WTC11 (cell line): ENCODE measurements at regions not wholly inside any gene's neighbourhood (a gene's known extent, or its start where the extent isn't known, plus 50 kb on each side); places are given as distances from the start of the nearest gene placed in this dataset.
"Not testable (repeated sequence)": the region's sequence is repeated elsewhere in the genome, so short reads cannot be mapped to it uniquely, and the experiment has no call there.

Experiments used
- ATAC-seq: fragments of 200-7000 bp; cut with Tn5 transposase; 2 replicates; pipeline ENCODE4 v1.10.0; 2021; ENCODE audit warnings: mild to moderate bottlenecking, moderate library complexity
- CTCF ChIA-PET: fragments of 300-600 bp; sonication (Branson Sonifier 250); formaldehyde crosslinking; loops from one replicate; lab custom pipeline; 2021; ENCODE audit warnings: antibody characterized with exemption; lab: Charles Lee
- POLR2A ChIA-PET: fragments of 350-600 bp; sonication (Branson Sonifier 250); formaldehyde crosslinking; loops from one replicate; lab custom pipeline; 2021; ENCODE audit warnings: antibody characterized with exemption; lab: Charles Lee
- DNase-seq: peaks from one replicate; pipeline ENCODE4 v3.0.0; 2021; ENCODE audit warnings: low spot score
- H3K27ac Mint-ChIP-seq: 2 replicates; pipeline ENCODE4 v1.8.0; 2021; ENCODE audit warnings: mixed read lengths
- H3K27me3 Mint-ChIP-seq: 2 replicates; pipeline ENCODE4 v1.8.0; 2021; ENCODE audit warnings: low read depth, mild to moderate bottlenecking, moderate library complexity, mixed read lengths
- H3K36me3 Mint-ChIP-seq: 2 replicates; pipeline ENCODE4 v1.8.0; 2021; ENCODE audit warnings: mixed read lengths
- H3K4me1 Mint-ChIP-seq: 2 replicates; pipeline ENCODE4 v1.8.0; 2022; ENCODE audit warnings: mixed read lengths
- H3K4me3 Mint-ChIP-seq: 2 replicates; pipeline ENCODE4 v1.8.0; 2021; ENCODE audit warnings: mild to moderate bottlenecking, moderate library complexity, mixed read lengths
- H3K9me3 Mint-ChIP-seq: 2 replicates; pipeline ENCODE4 v1.8.0; 2021; ENCODE audit warnings: mixed read lengths
- ATF2 ChIP-seq: sonication (generic); formaldehyde crosslinking; IDR thresholded peaks from 2 replicates; pipeline ENCODE4 v1.8.1; 2022; ENCODE audit warnings: low read depth, missing genetic modification reagents, borderline replicate concordance
- ATF3 ChIP-seq: sonication (generic); formaldehyde crosslinking; conservative IDR thresholded peaks from 2 replicates; pipeline ENCODE4 v1.8.1; 2022; ENCODE audit warnings: mild to moderate bottlenecking, missing genetic modification reagents
- CDX4 ChIP-seq: fragments of 250-450 bp; sonication (Bioruptor Pico); IDR thresholded peaks from 2 replicates; pipeline ENCODE4 v1.9.0; 2021; ENCODE audit warnings: moderate library complexity, mild to moderate bottlenecking, inconsistent platforms, borderline replicate concordance
- CREB1 ChIP-seq: sonication (generic); formaldehyde crosslinking; IDR thresholded peaks from 2 replicates; pipeline ENCODE4 v1.8.0; 2023; ENCODE audit warnings: mild to moderate bottlenecking, missing genetic modification reagents
- EMX1 ChIP-seq: fragments of 250-450 bp; sonication (Bioruptor Pico); IDR thresholded peaks from 2 replicates; pipeline ENCODE4 v1.8.0; 2021; ENCODE audit warnings: mild to moderate bottlenecking
- ESRRA ChIP-seq: sonication (generic); formaldehyde crosslinking; IDR thresholded peaks from 2 replicates; pipeline ENCODE4 v1.8.1; 2022; ENCODE audit warnings: mild to moderate bottlenecking, missing genetic modification reagents, borderline replicate concordance
- ETV6 ChIP-seq: sonication (generic); formaldehyde crosslinking; IDR thresholded peaks from 2 replicates; pipeline ENCODE4 v1.8.1; 2022; ENCODE audit warnings: mild to moderate bottlenecking, missing genetic modification reagents
- FOXP1 ChIP-seq: sonication (generic); formaldehyde crosslinking; IDR thresholded peaks from 2 replicates; pipeline ENCODE4 v1.8.0; 2022; ENCODE audit warnings: missing genetic modification reagents, mild to moderate bottlenecking, moderate library complexity, borderline replicate concordance
- HMGA2 ChIP-seq: fragments of 250-450 bp; sonication (Bioruptor Pico); IDR thresholded peaks from 2 replicates; pipeline ENCODE4 v1.4.0; 2021; ENCODE audit warnings: mild to moderate bottlenecking, moderate library complexity
- KAT7 ChIP-seq: sonication (generic); formaldehyde crosslinking; IDR thresholded peaks from 2 replicates; pipeline ENCODE4 v1.8.1; 2023; ENCODE audit warnings: missing genetic modification reagents, mild to moderate bottlenecking, borderline replicate concordance
- MYBL2 ChIP-seq: sonication (generic); formaldehyde crosslinking; IDR thresholded peaks from 2 replicates; pipeline ENCODE4 v1.8.1; 2023; ENCODE audit warnings: mild to moderate bottlenecking, moderate library complexity, missing genetic modification reagents
- NFYB ChIP-seq: sonication (generic); formaldehyde crosslinking; conservative IDR thresholded peaks from 2 replicates; pipeline ENCODE4 v1.8.0; 2022; ENCODE audit warnings: low read depth, missing genetic modification reagents
- PRRX2 ChIP-seq: fragments of 250-450 bp; sonication (Bioruptor Pico); IDR thresholded peaks from 2 replicates; pipeline ENCODE4 v1.8.0; 2021; ENCODE audit warnings: mild to moderate bottlenecking
- RELA ChIP-seq: sonication (generic); formaldehyde crosslinking; IDR thresholded peaks from 2 replicates; pipeline ENCODE4 v1.8.1; 2022; ENCODE audit warnings: missing genetic modification reagents, mild to moderate bottlenecking, borderline replicate concordance
- SMAD4 ChIP-seq: sonication (generic); formaldehyde crosslinking; IDR thresholded peaks from 2 replicates; pipeline ENCODE4 v1.8.0; 2022; ENCODE audit warnings: mild to moderate bottlenecking, missing genetic modification reagents
- USF2 ChIP-seq: sonication (generic); formaldehyde crosslinking; IDR thresholded peaks from 2 replicates; pipeline ENCODE4 v1.8.1; 2023; ENCODE audit warnings: mild to moderate bottlenecking, missing genetic modification reagents, moderate library complexity
- ZNF396 ChIP-seq: fragments of 250-450 bp; sonication (Bioruptor Pico); IDR thresholded peaks from 2 replicates; pipeline ENCODE4 v1.8.0; 2021; ENCODE audit warnings: mild to moderate bottlenecking, moderate library complexity, borderline replicate concordance
- ZNF512 ChIP-seq: sonication (generic); formaldehyde crosslinking; IDR thresholded peaks from 2 replicates; pipeline ENCODE4 v1.8.1; 2022; ENCODE audit warnings: missing genetic modification reagents, borderline replicate concordance
- ZNF671 ChIP-seq: fragments of 250-450 bp; sonication (Bioruptor Pico); IDR thresholded peaks from 2 replicates; pipeline ENCODE4 v1.8.0; 2021; ENCODE audit warnings: mild to moderate bottlenecking
- ZSCAN18 ChIP-seq: fragments of 250-450 bp; sonication (Bioruptor Pico); IDR thresholded peaks from 2 replicates; pipeline ENCODE4 v2.1.2; 2022; ENCODE audit warnings: mild to moderate bottlenecking, moderate library complexity

GRCh38 chr10:62938672-62939071 lies 122.5 kb upstream of the EGR2 start:
- POLR2A ChIA-PET, result no interaction called here
- no peak for DNase-seq
- Mint-ChIP-seq H3K4me3 (no peak overlapping the region), H3K9me3 (peaks cover 9% of the 10 kb centered on the region), H3K36me3 (no peaks in the 10 kb centered on the region), H3K27ac (no peak overlapping the region), H3K4me1 (no peaks in the 10 kb centered on the region), H3K27me3 (no peaks in the 10 kb centered on the region)
- CTCF ChIA-PET, result no interaction called here
- no peak for TF ChIP-seq ZNF512 (CRISPR knock-in tag)
- TF ChIP-seq PRRX2 (CRISPR knock-in tag), result no peak
- TF ChIP-seq ZNF671 (CRISPR knock-in tag), result no peak
- ATAC-seq, result no peak

- Mint-ChIP-seq H3K4me3 (no peak overlapping the region), H3K27ac (no peak overlapping the region), H3K4me1 (no peaks in the 10 kb centered on the region), H3K27me3 (no peaks in the 10 kb centered on the region), H3K9me3 (peaks cover 9% of the 10 kb centered on the region), H3K36me3 (no peaks in the 10 kb centered on the region)
- CTCF ChIA-PET, result no interaction called here
- TF ChIP-seq FOXP1 (CRISPR knock-in tag) (no peak), SMAD4 (CRISPR knock-in tag) (no peak), CDX4 (no peak)
- ATAC-seq (no peak), DNase-seq (no peak)
- POLR2A ChIA-PET, result no interaction called here
Measured at GRCh38 chr10:62937674-62938073, 121.5 kb upstream of the EGR2 start.

GRCh38 chr10:62935022-62935421 lies 118.9 kb upstream of the EGR2 start:
- TF ChIP-seq CREB1 (CRISPR knock-in tag), result no peak
- no peak for TF ChIP-seq USF2
- TF ChIP-seq ZNF671 (CRISPR knock-in tag), result no peak
- TF ChIP-seq RELA, result no peak
- TF ChIP-seq ATF2 (CRISPR knock-in tag), result no peak
- no peak for TF ChIP-seq ATF3 (CRISPR knock-in tag)
- no peak for TF ChIP-seq ETV6 (CRISPR knock-in tag)
- no peak for TF ChIP-seq HMGA2 (CRISPR knock-in tag)
- TF ChIP-seq, all 79 proteins: peak for 0

GRCh38 chr10:62934258-62934657 lies 118.1 kb upstream of the EGR2 start:
- H3K36me3 Mint-ChIP-seq, result no peaks in the 10 kb centered on the region
- TF ChIP-seq ZNF396 (CRISPR knock-in tag) (no peak), ESRRA (CRISPR knock-in tag) (no peak), MYBL2 (CRISPR knock-in tag) (no peak), ZSCAN18 (CRISPR knock-in tag) (no peak), CDX4 (no peak), RELA (no peak), KAT7 (CRISPR knock-in tag) (no peak), NFYB (no peak), EMX1 (CRISPR knock-in tag) (no peak), ATF3 (CRISPR knock-in tag) (no peak), CREB1 (CRISPR knock-in tag) (no peak)
- ChIA-PET CTCF (no interaction called here), POLR2A (no interaction called here)
- peaks cover 13% of the 10 kb centered on the region for H3K9me3 Mint-ChIP-seq
- no peak overlapping the region for H3K4me3 Mint-ChIP-seq
- no peaks in the 10 kb centered on the region for H3K4me1 Mint-ChIP-seq
- DNase-seq, result no peak
- no peaks in the 10 kb centered on the region for H3K27me3 Mint-ChIP-seq
- ATAC-seq, result no peak
- no peak overlapping the region for H3K27ac Mint-ChIP-seq

More at GRCh38 chr10:62935022-62935421, 118.9 kb upstream of the EGR2 start:
- POLR2A ChIA-PET, result no interaction called here
- no peak for DNase-seq
- H3K9me3 Mint-ChIP-seq, result peaks cover 11% of the 10 kb centered on the region
- CTCF ChIA-PET, result no interaction called here
- H3K36me3 Mint-ChIP-seq, result no peaks in the 10 kb centered on the region
- no peak for ATAC-seq
- H3K4me3 Mint-ChIP-seq, result no peak overlapping the region
- no peak overlapping the region for H3K27ac Mint-ChIP-seq
- no peaks in the 10 kb centered on the region for H3K27me3 Mint-ChIP-seq
- no peaks in the 10 kb centered on the region for H3K4me1 Mint-ChIP-seq

- peaks cover 12% of the 10 kb centered on the region; the same call in 1 of the 2 replicates for H3K36me3 Mint-ChIP-seq
- H3K4me1 Mint-ChIP-seq, ATAC-seq, DNase-seq, H3K4me3 Mint-ChIP-seq, POLR2A ChIA-PET, CTCF ChIA-PET, H3K27ac Mint-ChIP-seq, H3K27me3 Mint-ChIP-seq: not testable (repeated sequence)
- peaks cover 14% of the 10 kb centered on the region for H3K9me3 Mint-ChIP-seq
Measured at GRCh38 chr10:62928763-62929162, 112.6 kb upstream of the EGR2 start.
